ENCODE measurements at regions not wholly inside any gene's neighbourhood (a gene's known extent, or its start where the extent isn't known, plus 50 kb on each side); places are given as distances from the start of the nearest gene placed in this dataset.

DNA sequence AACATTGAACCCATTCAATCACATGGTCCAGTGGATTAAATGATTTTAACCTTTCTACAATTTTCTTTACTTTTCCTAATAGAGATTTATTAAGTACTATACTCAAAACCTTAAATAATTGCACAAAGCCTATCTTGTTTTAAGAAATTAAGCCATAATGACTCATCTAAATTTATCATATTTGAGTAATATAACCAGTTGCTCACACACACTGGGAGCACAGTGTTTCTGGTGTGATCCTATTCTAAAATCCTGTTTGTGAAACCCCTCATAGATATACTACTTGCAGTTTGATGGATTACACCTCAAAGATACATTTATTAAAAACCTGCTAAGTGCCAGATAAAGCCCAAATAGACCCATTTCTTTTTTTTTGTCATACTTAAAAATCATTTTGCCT, 668.3 kb upstream of the CDH18 start:
- no peaks in the 10 kb centered on the region for H3K36me3 Mint-ChIP-seq (ENCODE audit: low read depth)
- H3K27ac ChIP-seq (ENCODE audit: low read depth in 1 of 2, low read length in 2 of 2): no peak overlapping the region

DNA sequence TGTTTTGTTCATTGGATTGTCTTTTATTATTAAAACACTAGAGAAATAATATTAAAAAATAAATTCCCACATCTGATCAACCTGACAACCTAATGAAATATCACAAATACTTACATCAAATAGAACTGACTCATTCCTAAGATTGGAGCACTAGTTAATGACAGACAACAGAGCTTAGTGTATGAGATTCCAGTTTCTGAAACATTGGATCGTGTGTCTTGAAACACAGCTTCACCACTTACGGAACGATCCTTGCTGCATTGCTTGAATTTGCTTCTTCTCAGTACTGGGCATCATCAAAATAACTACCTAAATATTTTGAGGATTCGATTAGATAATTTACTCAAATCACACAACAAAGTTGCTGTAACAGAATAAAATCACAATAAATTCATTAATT, 667.2 kb upstream of the CDH18 start:
- Histone ChIP-seq H3K27me3 (ENCODE audit: control insufficient read depth in 1 of 2, insufficient read depth in 2 of 2, low read length in 2 of 2) (no peaks in the 10 kb centered on the region), H3K4me3 (ENCODE audit: low read length) (no peak overlapping the region), H3K9me3 (ENCODE audit: control insufficient read depth in 1 of 2, insufficient read depth in 1 of 2, low read length in 2 of 2) (peaks cover 3% of the 10 kb centered on the region in 2 experiments), H3K27ac (ENCODE audit: low read depth in 1 of 2, low read length in 2 of 2) (no peak overlapping the region), H3K4me1 (ENCODE audit: insufficient read depth, low read length) (no peaks in the 10 kb centered on the region), H3K36me3 (ENCODE audit: insufficient read depth, low read length) (no peaks in the 10 kb centered on the region)
- DNase-seq (no peak), ATAC-seq (ENCODE audit: poor library complexity) (no peak)
- Mint-ChIP-seq H3K9me3 (peaks cover 20% of the 10 kb centered on the region), H3K36me3 (ENCODE audit: low read depth) (no peaks in the 10 kb centered on the region), H3K4me1 (ENCODE audit: low read depth) (no peaks in the 10 kb centered on the region), H3K4me3 (no peak overlapping the region), H3K27me3 (no peaks in the 10 kb centered on the region), H3K27ac (no peak overlapping the region)
- POLR2A ChIA-PET: no interaction called here
- TF ChIP-seq, protein P1, sequence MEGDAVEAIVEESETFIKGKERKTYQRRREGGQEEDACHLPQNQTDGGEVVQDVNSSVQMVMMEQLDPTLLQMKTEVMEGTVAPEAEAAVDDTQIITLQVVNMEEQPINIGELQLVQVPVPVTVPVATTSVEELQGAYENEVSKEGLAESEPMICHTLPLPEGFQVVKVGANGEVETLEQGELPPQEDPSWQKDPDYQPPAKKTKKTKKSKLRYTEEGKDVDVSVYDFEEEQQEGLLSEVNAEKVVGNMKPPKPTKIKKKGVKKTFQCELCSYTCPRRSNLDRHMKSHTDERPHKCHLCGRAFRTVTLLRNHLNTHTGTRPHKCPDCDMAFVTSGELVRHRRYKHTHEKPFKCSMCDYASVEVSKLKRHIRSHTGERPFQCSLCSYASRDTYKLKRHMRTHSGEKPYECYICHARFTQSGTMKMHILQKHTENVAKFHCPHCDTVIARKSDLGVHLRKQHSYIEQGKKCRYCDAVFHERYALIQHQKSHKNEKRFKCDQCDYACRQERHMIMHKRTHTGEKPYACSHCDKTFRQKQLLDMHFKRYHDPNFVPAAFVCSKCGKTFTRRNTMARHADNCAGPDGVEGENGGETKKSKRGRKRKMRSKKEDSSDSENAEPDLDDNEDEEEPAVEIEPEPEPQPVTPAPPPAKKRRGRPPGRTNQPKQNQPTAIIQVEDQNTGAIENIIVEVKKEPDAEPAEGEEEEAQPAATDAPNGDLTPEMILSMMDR (IDR thresholded peaks at IDR 0.05): no peak
- CTCF ChIA-PET: no interaction called here
- intact Hi-C loops (cut with DNase I, micrococcal nuclease): no loop called here

More for the DNA sequence above, 668.3 kb upstream of the CDH18 start:
- TF ChIP-seq, protein P1 (IDR thresholded peaks at IDR 0.05): no peak
- Mint-ChIP-seq H3K4me1 (ENCODE audit: low read depth) (no peaks in the 10 kb centered on the region), H3K4me3 (no peak overlapping the region), H3K9me3 (peaks cover 17% of the 10 kb centered on the region), H3K27me3 (no peaks in the 10 kb centered on the region), H3K27ac (no peak overlapping the region)
- Histone ChIP-seq H3K4me3 (ENCODE audit: low read length) (no peak overlapping the region), H3K4me1 (ENCODE audit: insufficient read depth, low read length) (no peaks in the 10 kb centered on the region), H3K9me3 (ENCODE audit: control insufficient read depth in 1 of 2, insufficient read depth in 1 of 2, low read length in 2 of 2) (peaks cover 3% of the 10 kb centered on the region in 2 experiments), H3K27me3 (ENCODE audit: control insufficient read depth in 1 of 2, insufficient read depth in 2 of 2, low read length in 2 of 2) (no peaks in the 10 kb centered on the region), H3K36me3 (ENCODE audit: insufficient read depth, low read length) (no peaks in the 10 kb centered on the region)
- ATAC-seq (ENCODE audit: poor library complexity) (no peak), DNase-seq (no peak)
- intact Hi-C loops (cut with DNase I, micrococcal nuclease): no loop called here
- ChIA-PET CTCF (no interaction called here), POLR2A (no interaction called here)

DNA sequence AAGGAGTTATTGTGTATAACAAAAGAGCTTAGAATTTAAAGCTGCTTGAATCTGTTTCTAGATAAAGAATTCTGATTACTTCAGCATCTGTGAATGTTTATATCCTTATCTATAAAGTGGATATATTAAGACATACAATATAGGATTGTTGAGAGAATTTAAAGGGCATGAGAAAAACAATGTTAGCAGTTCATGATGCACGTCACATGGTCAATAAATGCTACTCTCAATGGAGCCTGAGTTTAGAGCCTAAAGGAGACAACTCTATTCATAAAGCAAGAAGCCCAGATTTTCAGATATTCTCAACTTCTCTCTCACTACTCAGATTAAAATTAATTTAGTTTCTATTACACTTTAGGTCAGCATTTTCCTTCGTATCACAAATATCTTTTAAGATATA, 666.7 kb upstream of the CDH18 start:
- H3K36me3 Mint-ChIP-seq (ENCODE audit: low read depth): no peaks in the 10 kb centered on the region
- H3K27ac Mint-ChIP-seq: no peak overlapping the region
- H3K27me3 Mint-ChIP-seq: no peaks in the 10 kb centered on the region
- peaks cover 2 to 3% of the 10 kb centered on the region in 2 experiments for H3K9me3 ChIP-seq (ENCODE audit: control insufficient read depth in 1 of 2, insufficient read depth in 1 of 2, low read length in 2 of 2)
- ChIA-PET CTCF (no interaction called here), POLR2A (no interaction called here)
- peaks cover 23% of the 10 kb centered on the region for H3K9me3 Mint-ChIP-seq
- no peak for DNase-seq
- no peak overlapping the region for H3K27ac ChIP-seq (ENCODE audit: low read depth in 1 of 2, low read length in 2 of 2)
- no peak overlapping the region for H3K4me3 ChIP-seq (ENCODE audit: low read length)
- H3K4me1 Mint-ChIP-seq (ENCODE audit: low read depth): no peaks in the 10 kb centered on the region
- no peak for ATAC-seq (ENCODE audit: poor library complexity)
- TF ChIP-seq, protein P1 (IDR thresholded peaks at IDR 0.05): no peak
- intact Hi-C loops (cut with DNase I, micrococcal nuclease): no loop called here
- no peaks in the 10 kb centered on the region for H3K27me3 ChIP-seq (ENCODE audit: control insufficient read depth in 1 of 2, insufficient read depth in 2 of 2, low read length in 2 of 2)
- no peaks in the 10 kb centered on the region for H3K4me1 ChIP-seq (ENCODE audit: insufficient read depth, low read length)
- H3K4me3 Mint-ChIP-seq: no peak overlapping the region
- no peaks in the 10 kb centered on the region for H3K36me3 ChIP-seq (ENCODE audit: insufficient read depth, low read length)
